Mammary epithelial cell (primary cell): ENCODE measurements at regions not wholly inside any gene's neighbourhood (a gene's known extent, or its start where the extent isn't known, plus 50 kb on each side); places are given as distances from the start of the nearest gene placed in this dataset.

Source experiments
- EZH2 ChIP-seq: IDR thresholded peaks from 2 replicates; pipeline ENCODE4 v1.6.1; 2012; ENCODE audit warnings: low read length, inconsistent platforms, borderline replicate concordance
- TF ChIP-seq, protein P1 (sequence below), 2 donors: IDR thresholded peaks in 1 of 2; conservative IDR thresholded peaks in 1 of 2; 2 replicates each; pipeline ENCODE4 v1.5.1; 2011 to 2012; ENCODE audit warnings: inconsistent platforms in 2 of 2, low read length in 2 of 2, mild to moderate bottlenecking in 2 of 2, control low read depth in 1 of 2, low read depth in 1 of 2; ENCODE audit not compliant: insufficient read depth in 1 of 2; ENCODE audit errors: extremely low read depth in 1 of 2

DNA sequence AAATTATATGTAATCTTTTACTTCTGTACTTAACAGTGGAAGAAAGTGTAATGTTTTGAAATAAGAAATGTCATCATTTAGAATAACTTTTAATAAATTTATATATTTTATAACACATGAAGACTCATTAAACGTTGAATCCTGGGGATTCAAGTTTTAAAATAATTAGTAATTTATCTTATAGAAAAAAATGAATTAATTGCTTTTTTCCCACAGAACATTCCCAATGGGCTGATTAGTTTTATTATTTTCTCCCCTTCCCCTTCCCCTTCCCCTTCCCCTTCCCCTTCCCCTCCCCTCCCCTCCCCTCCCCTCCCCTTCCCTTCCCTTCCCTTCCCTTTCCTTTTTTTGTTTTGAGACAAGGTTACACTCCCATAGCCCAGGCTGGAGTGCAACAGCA lies 79.7 kb downstream of the MRPS30 start:
- TF ChIP-seq, protein P1, sequence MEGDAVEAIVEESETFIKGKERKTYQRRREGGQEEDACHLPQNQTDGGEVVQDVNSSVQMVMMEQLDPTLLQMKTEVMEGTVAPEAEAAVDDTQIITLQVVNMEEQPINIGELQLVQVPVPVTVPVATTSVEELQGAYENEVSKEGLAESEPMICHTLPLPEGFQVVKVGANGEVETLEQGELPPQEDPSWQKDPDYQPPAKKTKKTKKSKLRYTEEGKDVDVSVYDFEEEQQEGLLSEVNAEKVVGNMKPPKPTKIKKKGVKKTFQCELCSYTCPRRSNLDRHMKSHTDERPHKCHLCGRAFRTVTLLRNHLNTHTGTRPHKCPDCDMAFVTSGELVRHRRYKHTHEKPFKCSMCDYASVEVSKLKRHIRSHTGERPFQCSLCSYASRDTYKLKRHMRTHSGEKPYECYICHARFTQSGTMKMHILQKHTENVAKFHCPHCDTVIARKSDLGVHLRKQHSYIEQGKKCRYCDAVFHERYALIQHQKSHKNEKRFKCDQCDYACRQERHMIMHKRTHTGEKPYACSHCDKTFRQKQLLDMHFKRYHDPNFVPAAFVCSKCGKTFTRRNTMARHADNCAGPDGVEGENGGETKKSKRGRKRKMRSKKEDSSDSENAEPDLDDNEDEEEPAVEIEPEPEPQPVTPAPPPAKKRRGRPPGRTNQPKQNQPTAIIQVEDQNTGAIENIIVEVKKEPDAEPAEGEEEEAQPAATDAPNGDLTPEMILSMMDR (conservative IDR thresholded peaks at IDR 0.05 in 1 of 2, IDR thresholded peaks at IDR 0.05 in 1 of 2; ENCODE audit: extremely low read depth in 1 of 2, insufficient read depth in 1 of 2, low read depth in 1 of 2, low read length in 2 of 2): no peak
- no peak for TF ChIP-seq EZH2
